GM19351 (cell line): ENCODE measurements at regions not wholly inside any gene's neighbourhood (a gene's known extent, or its start where the extent isn't known, plus 50 kb on each side); places are given as distances from the start of the nearest gene placed in this dataset.

ENCODE experiments used
- ATAC-seq: cut with Tn5 transposase; IDR thresholded peaks from one replicate; pipeline ENCODE4 v1.9.1; 2021; ENCODE audit warnings: mild to moderate bottlenecking, moderate library complexity; ENCODE audit not compliant: unreplicated experiment

GRCh38 chr5:29379619-29380018, 1813.9 kb upstream of the CDH6 start:
- ATAC-seq, result no peak

- ATAC-seq, result no peak
Measured at GRCh38 chr5:29378104-29378503, 1815.4 kb upstream of the CDH6 start.

DNA sequence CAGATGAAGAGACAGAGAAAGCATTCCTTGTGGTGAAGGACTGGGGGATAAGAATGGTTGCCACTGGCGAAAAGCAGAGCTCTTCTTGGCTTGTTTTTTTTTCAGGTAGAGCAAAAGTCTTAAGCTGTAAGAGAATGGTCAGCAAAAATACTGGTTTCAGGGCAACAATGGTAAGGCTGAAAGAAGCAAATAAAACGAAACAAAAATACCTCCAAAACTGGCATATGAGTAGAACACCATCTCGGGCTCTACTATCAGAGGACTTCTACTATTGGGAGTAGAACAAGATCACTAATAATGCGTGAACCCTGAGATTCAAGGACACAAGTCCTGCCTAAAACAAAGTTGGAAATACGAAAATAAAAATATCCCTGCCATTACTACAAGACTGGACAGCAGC, 1823.2 kb upstream of the CDH6 start:
- no peak for ATAC-seq

- no peak for ATAC-seq
Measured at GRCh38 chr5:29367176-29367833, 1826.2 kb upstream of the CDH6 start.

- no peak for ATAC-seq
Measured at GRCh38 chr5:29351170-29351569, 1842.3 kb upstream of the CDH6 start.

GRCh38 chr5:29337030-29337429, 1856.5 kb upstream of the CDH6 start:
- no peak for ATAC-seq

GRCh38 chr5:29321591-29321990, 1871.9 kb upstream of the CDH6 start:
- ATAC-seq, result no peak

GRCh38 chr5:29309359-29309758, 1884.1 kb upstream of the CDH6 start:
- no peak for ATAC-seq

GRCh38 chr5:29307478-29307877, 1886.0 kb upstream of the CDH6 start:
- no peak for ATAC-seq

DNA sequence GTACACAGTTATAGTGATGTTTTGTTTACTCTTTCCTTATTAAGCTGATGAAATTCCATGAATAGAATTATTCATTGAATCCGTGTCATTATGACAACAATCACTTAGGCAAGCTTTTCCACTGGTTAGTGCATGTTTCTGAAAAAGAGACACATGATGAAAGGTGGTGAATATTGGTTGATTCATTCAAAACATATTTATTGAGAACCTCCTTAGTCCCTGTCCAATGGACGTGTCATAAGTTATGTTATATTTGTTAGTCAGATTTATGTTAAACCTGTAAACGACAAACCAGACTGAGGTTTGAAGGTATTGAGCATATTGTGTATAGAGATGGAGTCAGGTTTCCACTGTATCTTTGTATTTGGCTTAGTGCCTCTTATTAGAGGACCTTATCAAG, 1888.9 kb upstream of the CDH6 start:
- ATAC-seq, result no peak

- no peak for ATAC-seq
Measured at GRCh38 chr5:29296548-29296947, 1896.9 kb upstream of the CDH6 start.

- no peak for ATAC-seq
Measured at GRCh38 chr5:29277642-29278041, 1915.8 kb upstream of the CDH6 start.

DNA sequence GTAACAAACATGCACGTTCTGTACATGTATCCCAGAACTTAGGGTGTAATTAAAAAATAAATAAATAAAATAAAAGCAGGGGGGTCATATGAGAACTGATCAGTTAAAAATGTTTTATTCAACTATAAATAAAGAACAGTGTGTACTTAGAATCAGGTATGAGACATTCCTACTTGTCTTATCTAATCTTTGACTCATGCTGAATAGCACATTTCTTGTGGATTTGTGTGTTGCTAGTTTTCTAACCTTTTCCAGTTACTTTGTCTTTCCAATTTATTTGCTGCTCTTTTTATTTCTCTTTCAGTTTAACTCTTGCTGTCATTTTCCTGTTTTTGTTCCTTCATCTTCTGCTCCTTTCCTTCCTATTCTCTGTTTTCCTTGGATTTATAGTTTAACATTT, 1917.1 kb upstream of the CDH6 start:
- no peak for ATAC-seq

DNA sequence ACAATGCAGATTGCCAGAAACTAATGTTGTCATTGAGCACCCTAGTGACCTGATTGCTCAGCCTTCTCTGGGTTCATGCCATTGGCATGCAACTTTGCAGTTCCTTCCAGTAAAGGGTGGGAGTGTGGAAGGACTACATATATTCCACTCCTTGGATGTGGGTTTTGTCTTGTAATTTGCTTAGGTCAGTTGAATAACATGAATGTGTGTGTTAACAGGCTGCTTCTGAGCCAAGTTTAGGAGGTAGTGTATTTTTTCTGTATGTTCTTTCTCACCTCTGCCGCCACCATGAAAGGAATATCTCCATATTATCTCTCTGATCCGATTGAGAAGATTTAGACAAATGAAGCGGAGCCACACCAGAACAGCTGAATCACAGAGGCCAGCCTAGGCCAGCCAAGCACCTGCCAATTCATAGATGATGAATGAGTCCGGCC, 1929.6 kb upstream of the CDH6 start:
- no peak for ATAC-seq

DNA sequence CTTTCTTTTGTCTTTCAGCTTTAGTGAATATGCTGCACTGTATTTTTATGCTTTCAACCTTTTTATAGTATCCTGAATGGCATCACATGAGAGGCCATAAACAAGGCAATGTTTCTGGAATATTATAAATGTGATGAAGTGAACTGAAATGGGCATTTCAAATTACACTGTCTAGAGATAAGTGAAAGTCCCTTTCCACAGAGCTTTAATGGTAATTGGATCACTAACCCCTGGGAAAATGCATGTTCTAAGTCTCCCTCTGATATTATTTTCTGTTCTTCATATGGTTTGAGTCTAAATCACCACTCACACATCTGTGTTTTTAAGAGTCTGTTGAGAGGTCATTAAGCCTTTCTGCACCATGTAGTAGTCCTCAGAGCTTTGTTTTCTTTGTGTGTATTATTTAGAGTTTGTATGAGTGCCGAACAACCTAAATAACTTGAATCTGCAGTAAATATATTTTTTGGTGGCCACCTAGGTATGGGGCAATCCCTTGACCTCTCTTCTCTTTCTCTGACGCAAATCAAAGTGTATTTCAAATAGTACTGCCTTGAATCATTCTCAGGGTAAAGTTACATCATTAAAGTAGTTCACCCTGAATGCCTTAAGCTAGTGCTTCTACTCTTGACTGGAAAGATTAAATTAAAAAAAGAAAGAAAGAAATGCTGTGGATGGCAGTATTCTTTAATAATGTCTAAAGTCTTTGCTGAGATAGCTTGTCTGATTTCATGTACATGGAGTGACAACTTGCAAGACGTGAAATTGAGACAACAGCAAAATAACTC, 1931.0 kb upstream of the CDH6 start:
- ATAC-seq, result no peak

GRCh38 chr5:29261213-29261612, 1932.3 kb upstream of the CDH6 start:
- ATAC-seq, result no peak

GRCh38 chr5:29252390-29252789, 1941.1 kb upstream of the CDH6 start:
- no peak for ATAC-seq

DNA sequence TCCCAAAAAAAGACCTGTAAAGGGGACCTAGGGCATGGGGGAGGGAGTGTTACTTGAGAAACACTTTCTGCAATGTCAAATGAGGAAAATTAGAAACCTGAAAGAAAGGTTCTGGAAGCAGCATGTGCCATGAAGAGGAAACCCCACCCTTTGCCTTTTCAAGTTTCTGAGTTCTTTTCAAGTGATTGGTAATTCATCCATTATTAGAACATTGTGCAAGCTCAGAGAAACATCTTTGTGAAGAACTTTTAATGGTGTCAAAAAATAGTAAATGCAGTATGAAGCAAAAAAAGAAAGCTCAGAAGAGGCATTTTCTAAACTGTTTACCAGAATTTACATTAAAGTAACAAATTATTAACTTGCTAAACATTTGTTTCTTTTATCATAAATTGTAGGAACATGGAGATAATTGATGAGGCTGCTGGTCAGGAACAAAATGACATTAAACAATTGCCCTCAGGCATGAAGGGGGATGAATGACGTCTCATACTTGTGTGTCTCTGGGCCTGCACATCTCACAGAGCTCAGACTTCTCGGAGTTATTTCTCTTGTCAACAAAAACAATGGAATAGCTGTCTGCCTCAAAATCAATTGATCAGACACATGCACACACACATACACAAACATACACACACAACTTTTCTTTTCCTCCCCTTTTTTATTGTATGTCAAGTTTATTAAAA, 1946.0 kb upstream of the CDH6 start:
- no peak for ATAC-seq

- ATAC-seq, result no peak
Measured at GRCh38 chr5:29240379-29240778, 1953.1 kb upstream of the CDH6 start.

DNA sequence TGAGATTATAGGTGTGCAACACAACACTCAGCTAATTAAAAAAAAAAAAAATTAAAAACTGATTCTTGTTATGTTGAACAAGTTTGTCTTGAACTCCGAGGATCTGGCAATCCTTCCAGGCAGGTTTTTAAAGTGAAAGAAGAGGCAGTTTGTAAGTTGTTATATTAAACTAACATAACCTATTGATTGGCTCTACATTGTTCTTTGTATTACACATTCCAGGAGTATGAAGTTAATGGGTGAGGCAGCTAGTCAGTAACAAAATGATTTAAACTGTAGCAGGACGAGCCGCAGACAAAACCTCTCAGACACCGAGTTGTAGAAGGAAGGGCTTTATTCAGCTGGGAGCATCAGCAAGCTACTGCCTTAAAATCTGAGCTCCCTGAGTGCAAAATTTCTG, 1953.9 kb upstream of the CDH6 start:
- no peak for ATAC-seq

- no peak for ATAC-seq
Measured at GRCh38 chr5:29238115-29238514, 1955.4 kb upstream of the CDH6 start.

GRCh38 chr5:29231154-29231553, 1962.3 kb upstream of the CDH6 start:
- ATAC-seq, result no peak
